Skin of body (tissue), 1 donor: ENCODE measurements at regions not wholly inside any gene's neighbourhood (a gene's known extent, or its start where the extent isn't known, plus 50 kb on each side); places are given as distances from the start of the nearest gene placed in this dataset.

Experiments
- DNase-seq: peaks from one replicate; lab custom pipeline; 2025; lab: John Stamatoyannopoulos, UW

- DNase-seq, result no peak
Observed at GRCh38 chr13:106691341-106691740, 123.4 kb upstream of the ARGLU1 start.

GRCh38 chr13:106690779-106691178, 122.8 kb upstream of the ARGLU1 start:
- no peak for DNase-seq

- no peak for DNase-seq
Observed at GRCh38 chr13:106689906-106690305, 122.0 kb upstream of the ARGLU1 start.

GRCh38 chr13:106688940-106689339, 121.0 kb upstream of the ARGLU1 start:
- no peak for DNase-seq

- DNase-seq, result no peak
Observed at GRCh38 chr13:106686163-106686562, 118.2 kb upstream of the ARGLU1 start.

GRCh38 chr13:106685143-106685542, 117.2 kb upstream of the ARGLU1 start:
- peak; percentile 68 for DNase-seq

GRCh38 chr13:106683918-106684317, 116.0 kb upstream of the ARGLU1 start:
- DNase-seq, result no peak

GRCh38 chr13:106683179-106683578, 115.2 kb upstream of the ARGLU1 start:
- no peak for DNase-seq

- no peak for DNase-seq
Observed at GRCh38 chr13:106681997-106682396, 114.1 kb upstream of the ARGLU1 start.

GRCh38 chr13:106681536-106681935, 113.6 kb upstream of the ARGLU1 start:
- no peak for DNase-seq

GRCh38 chr13:106680796-106681472, 113.0 kb upstream of the ARGLU1 start:
- peak; percentile 17 for DNase-seq

GRCh38 chr13:106678646-106679418, 110.9 kb upstream of the ARGLU1 start:
- DNase-seq, result no peak

- DNase-seq, result no peak
Observed at GRCh38 chr13:106675311-106675710, 107.4 kb upstream of the ARGLU1 start.

GRCh38 chr13:106660746-106661625, 93.0 kb upstream of the ARGLU1 start:
- no peak for DNase-seq

- no peak for DNase-seq
Observed at GRCh38 chr13:106657104-106657503, 89.2 kb upstream of the ARGLU1 start.

- DNase-seq, result peak; percentile 37
Observed at GRCh38 chr13:106656186-106656585, 88.2 kb upstream of the ARGLU1 start.

- peak; percentile 32 for DNase-seq
Observed at GRCh38 chr13:106651442-106651841, 83.5 kb upstream of the ARGLU1 start.

- DNase-seq, result no peak
Observed at GRCh38 chr13:106650690-106651205, 82.8 kb upstream of the ARGLU1 start.

GRCh38 chr13:106649495-106649894, 81.6 kb upstream of the ARGLU1 start:
- no peak for DNase-seq

- no peak for DNase-seq
Observed at GRCh38 chr13:106640515-106640914, 72.6 kb upstream of the ARGLU1 start.

- no peak for DNase-seq
Observed at GRCh38 chr13:106637519-106637918, 69.6 kb upstream of the ARGLU1 start.

- no peak for DNase-seq
Observed at GRCh38 chr13:106636492-106636891, 68.6 kb upstream of the ARGLU1 start.
